GM23248 (cell line): ENCODE measurements at regions not wholly inside any gene's neighbourhood (a gene's known extent, or its start where the extent isn't known, plus 50 kb on each side); places are given as distances from the start of the nearest gene placed in this dataset.

Source experiments
- EZH2 ChIP-seq: fragments of 200-600 bp; sonication (generic); IDR thresholded peaks from 2 replicates; pipeline ENCODE4 v1.6.1; 2018; ENCODE audit warnings: antibody characterized with exemption, mild to moderate bottlenecking; ENCODE audit not compliant: insufficient read depth, poor library complexity, severe bottlenecking
- EZH2phosphoT487 ChIP-seq: fragments of 200-600 bp; sonication (generic); IDR thresholded peaks from 2 replicates; pipeline ENCODE4 v1.6.1; 2018; ENCODE audit warnings: antibody characterized with exemption, moderate library complexity, mild to moderate bottlenecking, low read depth; ENCODE audit not compliant: insufficient read depth

DNA sequence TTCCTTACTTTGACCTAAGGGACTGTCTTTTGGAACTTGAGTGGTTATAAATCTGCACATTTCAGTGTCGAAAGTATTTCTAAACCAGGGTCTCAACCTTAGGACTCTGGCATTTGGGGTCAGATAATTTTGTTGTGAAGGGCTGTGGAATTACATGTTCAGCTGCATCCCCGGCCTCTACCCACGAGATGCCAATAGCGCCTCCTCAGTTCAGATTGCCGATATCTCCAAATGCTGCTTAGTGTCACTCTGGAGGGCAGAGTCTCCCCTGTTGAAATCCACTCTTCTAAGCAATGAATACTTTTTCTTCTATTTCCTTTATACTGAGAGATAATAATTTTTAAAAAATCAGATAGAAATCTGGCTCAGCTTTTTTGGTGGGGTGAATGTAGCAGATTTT, 379.4 kb upstream of the RGS6 start:
- TF ChIP-seq EZH2, result no peak
- TF ChIP-seq EZH2phosphoT487, result no peak
